Astrocyte (in vitro differentiated cells and primary cell): ENCODE measurements at regions not wholly inside any gene's neighbourhood (a gene's known extent, or its start where the extent isn't known, plus 50 kb on each side); places are given as distances from the start of the nearest gene placed in this dataset.

ENCODE experiments used
- DNase-seq: peaks from one replicate; pipeline ENCODE4 v3.0.0-alpha.2; 2010; ENCODE audit warnings: low read depth
- FAIRE-seq: peaks from 2 replicates; lab custom pipeline; 2011; peaks lifted over from hg19 to GRCh38; lab: Jason Lieb, UNC
- H2AFZ ChIP-seq: 2 replicates; pipeline ENCODE4 v1.6.0; 2012; ENCODE audit warnings: low read depth, low read length, inconsistent platforms
- H3K27ac ChIP-seq: 2 replicates; pipeline ENCODE4 v1.5.1; 2011; ENCODE audit warnings: low read depth, low read length, inconsistent platforms
- H3K27me3 ChIP-seq: 2 replicates; pipeline ENCODE4 v1.6.0; 2011; ENCODE audit warnings: low read length, inconsistent platforms; ENCODE audit not compliant: insufficient read depth
- H3K36me3 ChIP-seq: 2 replicates; pipeline ENCODE4 v1.5.1; 2011; ENCODE audit warnings: low read length, inconsistent platforms; ENCODE audit not compliant: insufficient read depth
- H3K4me1 ChIP-seq: 2 replicates; pipeline ENCODE4 v1.5.1; 2011; ENCODE audit warnings: low read length, inconsistent platforms; ENCODE audit not compliant: insufficient read depth
- H3K4me2 ChIP-seq: 2 replicates; pipeline ENCODE4 v1.6.0; 2012; ENCODE audit warnings: low read length, inconsistent platforms
- H3K4me3 ChIP-seq: 2 replicates; pipeline ENCODE4 v1.5.1; 2011; ENCODE audit warnings: low read depth, mild to moderate bottlenecking, low read length, inconsistent platforms; ENCODE audit not compliant: insufficient read depth
- H3K79me2 ChIP-seq: 2 replicates; pipeline ENCODE4 v1.6.0; 2012; ENCODE audit warnings: mild to moderate bottlenecking, low read length, inconsistent platforms; ENCODE audit not compliant: insufficient read depth
- H3K9ac ChIP-seq: 2 replicates; pipeline ENCODE4 v1.6.0; 2012; ENCODE audit warnings: mild to moderate bottlenecking, low read length, inconsistent platforms
- H3K9me3 ChIP-seq: 2 replicates; pipeline ENCODE4 v1.5.1; 2012; ENCODE audit warnings: low read depth, mild to moderate bottlenecking, low read length, inconsistent platforms; ENCODE audit not compliant: insufficient read depth
- H4K20me1 ChIP-seq: 2 replicates; pipeline ENCODE4 v1.6.0; 2012; ENCODE audit warnings: low read length, inconsistent platforms; ENCODE audit not compliant: insufficient read depth
- H3K27ac Mint-ChIP-seq: one replicate; pipeline ENCODE4 v1.8.0; 2021; ENCODE audit warnings: mild to moderate bottlenecking, mixed read lengths; ENCODE audit not compliant: unreplicated experiment
- H3K27me3 Mint-ChIP-seq: one replicate; pipeline ENCODE4 v1.8.0; 2021; ENCODE audit warnings: low read depth, mixed read lengths; ENCODE audit not compliant: unreplicated experiment
- H3K36me3 Mint-ChIP-seq: one replicate; pipeline ENCODE4 v1.8.0; 2021; ENCODE audit warnings: low read depth, mixed read lengths; ENCODE audit not compliant: unreplicated experiment
- H3K4me1 Mint-ChIP-seq: one replicate; pipeline ENCODE4 v1.8.0; 2021; ENCODE audit warnings: low read depth, mixed read lengths; ENCODE audit not compliant: unreplicated experiment
- H3K4me3 Mint-ChIP-seq: one replicate; pipeline ENCODE4 v1.8.0; 2021; ENCODE audit warnings: mild to moderate bottlenecking, moderate library complexity, mixed read lengths; ENCODE audit not compliant: unreplicated experiment
- H3K9me3 Mint-ChIP-seq: one replicate; pipeline ENCODE4 v1.8.0; 2021; ENCODE audit warnings: mild to moderate bottlenecking, mixed read lengths; ENCODE audit not compliant: unreplicated experiment
- CTCF ChIP-seq: IDR thresholded peaks from 2 replicates; pipeline ENCODE4 v1.5.1; 2011; ENCODE audit warnings: low read depth, mild to moderate bottlenecking, inconsistent platforms, low read length, moderate library complexity; ENCODE audit not compliant: insufficient read depth
- EZH2 ChIP-seq: IDR thresholded peaks from 2 replicates; pipeline ENCODE4 v1.6.1; 2012; ENCODE audit warnings: mild to moderate bottlenecking, low read length, inconsistent platforms; ENCODE audit not compliant: insufficient read depth

GRCh38 chr7:1380821-1381580, 78.3 kb downstream of the MICALL2 start:
- Histone ChIP-seq H3K4me1 (no peaks in the 10 kb centered on the region), H3K36me3 (no peaks in the 10 kb centered on the region), H3K9ac (no peak overlapping the region), H2AFZ (no peak overlapping the region), H3K27ac (no peak overlapping the region), H3K4me3 (no peak overlapping the region), H3K79me2 (no peaks in the 10 kb centered on the region), H3K4me2 (no peak overlapping the region), H3K9me3 (no peaks in the 10 kb centered on the region), H3K27me3 (no peaks in the 10 kb centered on the region), H4K20me1 (no peaks in the 10 kb centered on the region)
- Mint-ChIP-seq H3K36me3 (no peaks in the 10 kb centered on the region), H3K27ac (no peak overlapping the region), H3K4me3 (no peak overlapping the region), H3K4me1 (no peaks in the 10 kb centered on the region), H3K9me3 (no peaks in the 10 kb centered on the region), H3K27me3 (peaks cover 28% of the 10 kb centered on the region)
- DNase-seq: no peak
- FAIRE-seq: no peak
- TF ChIP-seq CTCF (no peak), EZH2 (no peak)

GRCh38 chr7:1382553-1383397, 76.5 kb downstream of the MICALL2 start:
- no peaks in the 10 kb centered on the region for H3K9me3 Mint-ChIP-seq
- Histone ChIP-seq H3K4me2 (no peak overlapping the region), H3K9me3 (no peaks in the 10 kb centered on the region), H3K36me3 (no peaks in the 10 kb centered on the region), H2AFZ (no peak overlapping the region), H3K4me1 (no peaks in the 10 kb centered on the region), H3K27ac (no peak overlapping the region), H3K27me3 (no peaks in the 10 kb centered on the region), H3K4me3 (no peak overlapping the region), H3K9ac (no peak overlapping the region), H3K79me2 (no peaks in the 10 kb centered on the region), H4K20me1 (no peaks in the 10 kb centered on the region)
- H3K36me3 Mint-ChIP-seq: no peaks in the 10 kb centered on the region
- no peak overlapping the region for H3K27ac Mint-ChIP-seq
- no peak overlapping the region for H3K4me3 Mint-ChIP-seq
- no peak for DNase-seq
- no peak for TF ChIP-seq CTCF
- TF ChIP-seq EZH2: no peak
- no peak for FAIRE-seq
- H3K4me1 Mint-ChIP-seq: no peaks in the 10 kb centered on the region
- H3K27me3 Mint-ChIP-seq: peaks cover 21% of the 10 kb centered on the region
